HG03280 (cell line): ENCODE measurements at regions not wholly inside any gene's neighbourhood (a gene's known extent, or its start where the extent isn't known, plus 50 kb on each side); places are given as distances from the start of the nearest gene placed in this dataset.

Experiments used
- ATAC-seq: cut with Tn5 transposase; IDR thresholded peaks from one replicate; pipeline ENCODE4 v1.9.1; 2021; ENCODE audit warnings: mild to moderate bottlenecking, moderate library complexity; ENCODE audit not compliant: unreplicated experiment

GRCh38 chr2:139079311-139079710 is 299.1 kb upstream of the NXPH2 start:
- ATAC-seq: no peak

DNA sequence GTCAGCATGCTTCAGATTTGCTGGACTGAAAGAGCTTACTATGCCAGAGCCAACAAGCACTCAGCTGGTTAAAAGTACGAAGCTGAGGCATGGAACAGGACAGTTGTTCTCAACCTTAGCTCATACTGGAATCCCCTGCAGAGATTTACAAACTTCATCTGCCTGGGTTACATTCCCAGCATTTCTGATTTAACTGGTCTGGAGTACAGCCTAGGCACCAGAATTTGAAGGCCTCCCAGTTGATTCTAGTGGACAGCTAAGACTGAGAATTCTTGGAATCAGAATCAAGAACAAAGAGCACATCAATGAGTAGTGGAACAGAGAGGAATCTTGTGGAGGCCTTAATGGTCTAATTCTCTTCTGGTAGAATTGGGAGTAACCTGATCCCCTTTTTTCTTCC is 298.2 kb upstream of the NXPH2 start:
- no peak for ATAC-seq

- no peak for ATAC-seq
Measured at GRCh38 chr2:139077099-139077737, 297.0 kb upstream of the NXPH2 start.

- ATAC-seq: no peak
Measured at GRCh38 chr2:139067874-139068273, 287.7 kb upstream of the NXPH2 start.

- ATAC-seq: no peak
Measured at GRCh38 chr2:139067072-139067471, 286.9 kb upstream of the NXPH2 start.

DNA sequence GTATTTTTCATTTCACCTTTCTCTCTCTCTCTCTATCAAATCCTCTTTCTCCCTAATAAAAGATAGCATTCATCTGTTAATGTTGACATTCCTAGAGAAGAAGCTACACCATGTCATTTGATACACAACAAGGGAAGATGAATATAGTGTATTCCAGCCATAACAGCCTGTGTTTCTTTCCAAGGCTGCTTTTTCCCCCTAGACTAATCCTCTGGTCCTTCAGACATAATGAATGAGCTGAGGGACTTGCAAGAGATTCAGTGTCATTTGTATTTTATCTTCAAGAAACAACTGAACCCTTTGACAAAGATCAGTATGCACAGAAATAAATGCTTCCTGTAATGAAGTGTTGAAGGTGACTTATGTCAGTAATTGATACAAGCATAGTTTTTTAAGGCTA is 284.0 kb upstream of the NXPH2 start:
- ATAC-seq: no peak

DNA sequence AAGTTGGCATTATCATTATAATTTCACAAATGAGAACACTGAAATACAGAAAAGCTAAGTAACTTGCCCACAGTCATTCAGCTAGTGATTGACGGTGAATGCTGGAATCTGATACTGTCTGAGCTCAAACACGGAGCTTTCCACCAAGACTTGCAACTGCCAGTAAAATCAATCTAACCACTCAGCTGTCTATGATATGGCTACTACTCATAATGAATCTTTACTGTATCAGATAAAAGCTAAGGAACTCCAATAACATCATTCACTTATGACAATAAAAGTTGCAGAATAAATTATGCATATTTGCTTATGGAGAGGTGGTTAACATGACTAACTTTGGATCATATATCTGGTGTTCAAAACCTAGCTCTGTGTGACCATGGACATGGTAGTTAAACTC is 279.4 kb upstream of the NXPH2 start:
- no peak for ATAC-seq

DNA sequence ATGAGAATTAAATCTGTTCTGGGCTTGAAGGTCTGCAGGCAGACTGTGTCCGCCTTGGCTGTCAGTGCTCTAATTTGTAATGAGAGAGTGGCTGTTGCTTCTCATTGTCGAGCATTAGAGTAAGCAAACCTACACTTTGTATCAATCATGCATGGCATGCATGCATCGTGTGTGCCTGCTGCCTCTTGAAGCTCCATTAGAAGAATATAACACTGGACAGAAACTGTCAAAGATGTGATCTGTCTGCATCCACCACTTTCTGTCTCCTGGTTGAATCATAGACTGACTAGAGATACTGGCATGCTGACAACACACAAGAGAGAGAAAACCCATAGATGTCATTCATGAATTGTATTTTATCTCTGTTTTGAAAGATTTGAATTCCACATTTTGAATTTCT is 275.0 kb upstream of the NXPH2 start:
- no peak for ATAC-seq

DNA sequence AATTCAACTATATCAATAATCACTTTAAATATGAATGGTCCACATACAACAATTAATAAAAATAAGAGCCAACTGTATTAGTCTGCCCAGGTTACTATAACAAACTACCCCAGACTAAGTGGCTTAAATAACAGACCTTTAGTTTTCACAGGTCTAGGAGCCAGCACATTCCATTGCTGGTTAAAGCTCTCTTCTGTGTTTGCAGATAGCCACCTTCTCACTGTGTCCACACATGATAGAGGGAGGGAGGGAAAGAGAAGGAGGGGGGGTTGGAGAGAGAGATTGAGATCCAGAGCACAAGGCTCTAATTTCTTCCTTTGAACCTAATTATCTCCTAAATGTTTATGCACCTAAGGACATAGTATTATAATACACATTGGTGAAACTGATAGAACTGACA is 267.8 kb upstream of the NXPH2 start:
- no peak for ATAC-seq

DNA sequence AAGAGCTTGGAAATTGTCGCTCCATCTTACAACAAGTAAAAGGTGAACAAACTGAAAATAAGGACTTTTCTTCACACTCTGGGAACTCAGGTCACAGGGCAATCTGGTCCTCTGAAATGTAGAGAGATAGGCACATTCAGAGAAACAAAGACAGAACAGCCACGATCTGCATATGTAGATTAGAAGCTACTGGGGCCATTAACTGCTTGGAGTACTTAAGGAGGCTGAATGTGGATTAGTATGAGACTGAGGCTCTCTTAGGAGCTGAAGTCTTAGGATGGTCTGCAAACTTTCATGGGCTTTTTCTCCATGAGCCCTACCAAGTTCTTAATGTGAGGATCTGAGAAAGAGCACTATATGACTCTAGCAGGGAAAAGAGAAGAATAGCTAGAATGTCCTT is 265.3 kb upstream of the NXPH2 start:
- no peak for ATAC-seq

GRCh38 chr2:139034064-139034463 is 253.9 kb upstream of the NXPH2 start:
- ATAC-seq: no peak

DNA sequence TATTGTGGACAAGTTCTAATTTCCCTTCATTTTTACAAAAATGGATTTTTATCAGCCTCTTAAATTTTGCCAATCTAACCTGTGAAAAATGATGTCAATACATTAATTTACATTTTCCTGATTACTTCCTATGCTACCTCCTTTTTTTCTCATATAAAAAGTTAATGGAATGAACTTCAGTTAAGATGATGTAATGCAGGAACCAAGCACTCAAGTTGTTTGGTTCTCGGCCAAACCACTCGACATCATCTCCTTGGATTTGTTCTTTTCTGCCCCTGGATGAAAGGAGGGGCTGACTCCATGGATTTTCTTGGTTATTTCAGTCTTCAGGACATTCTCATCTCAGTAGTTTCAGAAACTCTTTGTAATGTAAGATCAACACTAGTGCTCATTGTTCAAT is 253.1 kb upstream of the NXPH2 start:
- no peak for ATAC-seq

DNA sequence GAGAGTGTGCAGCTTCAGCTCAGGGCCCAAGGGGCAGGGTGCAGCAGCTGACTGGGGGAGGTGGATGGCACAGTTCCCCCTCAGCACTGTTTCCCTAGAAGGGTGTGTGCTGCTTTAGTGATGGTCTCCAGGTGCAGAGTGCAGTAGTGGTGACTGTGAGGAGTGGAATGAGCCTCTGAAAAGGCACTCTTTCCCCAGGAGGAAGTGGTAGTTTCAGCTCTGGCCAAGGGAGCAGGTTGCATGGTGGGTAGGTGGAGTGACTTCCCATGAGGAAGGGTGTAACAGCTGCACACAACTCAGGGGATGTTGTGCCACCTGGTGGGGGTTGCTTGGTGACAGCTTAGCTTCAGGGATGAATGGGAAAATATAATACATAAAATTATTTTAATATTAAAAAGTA is 251.5 kb upstream of the NXPH2 start:
- ATAC-seq: no peak

- ATAC-seq: no peak
Measured at GRCh38 chr2:139020287-139020686, 240.1 kb upstream of the NXPH2 start.

DNA sequence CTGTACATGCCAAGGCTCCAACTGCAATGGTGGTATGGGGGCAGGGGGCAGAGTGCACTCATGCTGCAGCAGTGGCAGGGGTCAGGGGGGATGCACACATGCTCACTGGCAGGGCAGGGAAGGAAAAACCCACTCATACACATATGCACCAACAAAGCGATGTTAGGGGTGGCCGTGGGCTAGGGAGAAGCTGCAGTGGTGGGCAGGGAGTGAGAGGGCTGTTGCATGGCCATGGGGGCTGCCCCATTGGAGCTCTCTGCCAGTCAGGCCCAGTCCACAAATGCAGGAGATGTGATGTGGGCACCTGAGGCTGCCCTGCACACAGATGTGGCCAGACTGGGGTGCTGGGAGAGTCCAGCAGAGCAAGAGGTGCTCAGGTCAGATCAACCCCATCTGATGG is 238.1 kb upstream of the NXPH2 start:
- no peak for ATAC-seq

DNA sequence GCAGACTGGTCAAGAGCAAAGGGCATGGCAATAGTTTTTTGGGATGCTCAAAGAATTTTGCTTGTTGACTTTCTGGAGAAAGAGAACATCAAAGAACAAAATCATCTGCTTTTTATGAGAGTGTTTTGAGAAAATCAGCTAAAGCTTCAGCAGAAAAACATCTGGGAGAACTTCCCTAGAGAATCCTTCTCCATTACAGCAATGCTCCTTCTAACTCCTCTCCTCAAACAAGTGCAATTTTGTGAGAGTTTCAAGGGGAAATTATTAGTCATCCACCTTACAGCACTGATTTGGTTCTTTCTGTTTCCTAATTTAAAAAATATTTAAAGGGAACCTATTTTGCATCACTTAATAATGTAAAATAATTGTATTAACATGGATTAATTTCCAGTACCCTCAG is 226.9 kb upstream of the NXPH2 start:
- no peak for ATAC-seq

- no peak for ATAC-seq
Measured at GRCh38 chr2:139000131-139000785, 220.1 kb upstream of the NXPH2 start.

DNA sequence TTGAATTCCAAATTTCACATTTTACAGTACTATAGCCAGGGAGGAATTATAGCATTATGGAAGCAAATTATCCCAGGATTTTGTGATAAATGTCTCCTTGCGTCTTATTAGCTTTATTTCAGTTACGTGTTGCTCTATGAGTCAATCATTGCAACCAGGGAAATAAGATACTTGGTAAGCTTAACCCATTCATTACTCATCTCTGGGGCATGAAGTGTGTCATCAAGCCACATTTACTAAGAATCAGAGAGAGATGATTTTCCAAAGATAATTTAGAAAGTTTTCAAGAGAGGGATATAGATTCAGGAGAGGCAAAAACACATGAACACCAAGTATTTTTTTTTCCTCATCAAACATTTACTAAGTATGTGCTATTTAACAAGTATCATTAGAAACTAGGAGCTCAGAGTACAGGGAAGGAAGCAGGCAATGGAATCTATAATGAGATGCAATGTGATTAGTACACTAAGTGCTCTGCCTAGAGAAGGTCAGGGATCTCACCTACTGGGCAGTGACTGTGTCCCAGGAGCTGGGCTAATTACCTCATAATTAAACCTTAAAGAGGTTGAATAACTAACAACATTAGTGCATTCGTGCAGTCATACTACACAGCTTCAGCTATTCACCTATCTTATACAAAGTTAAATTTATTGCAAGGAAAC is 217.8 kb upstream of the NXPH2 start:
- no peak for ATAC-seq

GRCh38 chr2:138997346-138997745 is 217.2 kb upstream of the NXPH2 start:
- ATAC-seq: no peak

GRCh38 chr2:138994502-138994901 is 214.3 kb upstream of the NXPH2 start:
- no peak for ATAC-seq

- ATAC-seq: no peak
Measured at GRCh38 chr2:138985881-138986280, 205.7 kb upstream of the NXPH2 start.

- no peak for ATAC-seq
Measured at GRCh38 chr2:138979131-138979785, 199.1 kb upstream of the NXPH2 start.
